ENCODE measurements at regions not wholly inside any gene's neighbourhood (a gene's known extent, or its start where the extent isn't known, plus 50 kb on each side); places are given as distances from the start of the nearest gene placed in this dataset.
"Not testable (repeated sequence)": the region's sequence is repeated elsewhere in the genome, so short reads cannot be mapped to it uniquely, and the experiment has no call there.

- peak; percentile 8 to 60 for DNase-seq
These were observed 634.3 kb upstream of the CHD1 start for GRCh38 chr5:99562937-99563627.

GRCh38 chr5:99553211-99553810 lies 624.5 kb upstream of the CHD1 start:
- no peak for DNase-seq

DNA sequence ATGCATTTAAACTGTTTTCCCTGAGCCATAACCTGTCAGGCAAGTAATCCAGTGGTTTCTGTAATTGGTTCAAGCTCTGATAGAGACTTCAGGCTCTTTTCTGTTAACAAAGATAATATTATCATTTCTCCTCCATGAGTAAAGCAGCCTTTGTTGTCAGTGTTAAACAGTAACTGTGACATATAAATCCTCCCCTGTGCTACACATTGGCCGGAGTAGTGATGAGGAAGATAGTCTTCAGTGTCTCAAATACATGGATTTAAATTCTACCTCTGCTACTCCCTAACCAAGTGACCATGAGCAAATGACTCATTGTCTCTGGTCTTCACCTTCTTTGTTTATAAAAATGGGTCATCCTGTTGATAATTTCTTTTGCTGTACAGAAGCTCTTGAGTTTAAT lies 615.5 kb upstream of the CHD1 start:
- no peak for DNase-seq

DNA sequence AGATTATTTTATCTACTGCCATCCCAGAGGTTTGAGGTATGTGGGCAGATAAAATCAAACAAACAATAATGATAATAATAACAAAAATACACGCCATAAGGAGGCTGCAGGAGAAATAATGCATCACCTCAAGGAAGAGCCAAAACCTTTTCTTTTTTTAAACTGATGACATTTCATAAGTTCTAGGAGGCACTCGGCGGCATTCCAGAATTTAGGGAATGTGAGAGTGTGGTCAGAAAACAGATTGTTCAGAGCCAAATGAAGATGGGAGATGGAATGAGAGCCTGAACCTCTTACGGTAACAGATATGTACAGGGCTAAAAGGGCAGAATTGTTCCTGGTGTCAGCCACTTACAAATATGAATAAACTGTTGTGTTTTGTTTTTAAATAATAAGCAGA lies 615.0 kb upstream of the CHD1 start:
- DNase-seq = no peak

DNA sequence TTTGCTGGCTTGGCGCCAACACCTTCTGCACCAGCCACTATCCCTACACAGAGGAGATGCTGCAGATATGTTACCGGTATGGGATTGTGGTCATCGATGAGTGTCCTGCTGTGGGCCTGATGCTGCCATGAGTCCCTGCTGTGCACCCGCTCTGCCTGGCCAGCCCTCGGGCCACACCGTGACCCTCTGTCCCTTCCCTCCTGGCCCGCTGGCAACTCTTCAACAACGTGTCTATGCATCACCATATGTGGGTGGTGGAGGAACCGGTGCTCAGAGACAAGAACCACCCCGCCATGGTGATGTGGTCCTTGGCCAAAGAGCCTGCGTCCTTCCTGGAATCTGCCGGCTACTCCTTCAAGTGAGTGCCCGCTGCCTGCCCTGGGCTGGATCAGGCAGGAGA lies 605.4 kb upstream of the CHD1 start:
- DNase-seq = not testable (repeated sequence)

DNA sequence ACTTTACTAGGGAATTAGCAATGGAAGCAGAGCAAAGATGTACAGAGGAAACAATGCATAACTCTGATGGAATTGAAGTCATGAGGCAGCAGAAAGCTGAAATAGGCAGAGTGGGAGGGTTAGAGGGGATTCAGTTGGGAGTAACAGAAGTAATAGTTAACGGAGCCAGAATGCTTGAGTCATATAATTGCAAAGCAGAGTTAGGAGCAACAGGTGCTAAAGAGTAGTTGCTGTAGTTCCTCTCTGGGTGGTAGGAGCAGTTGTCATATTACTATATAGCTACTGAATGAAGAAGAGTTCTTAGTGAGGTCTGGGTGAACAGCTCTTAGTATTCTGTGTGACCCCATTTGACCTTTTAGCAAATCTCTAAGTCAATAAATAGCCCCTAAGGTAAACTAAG lies 592.9 kb upstream of the CHD1 start:
- DNase-seq = not testable (repeated sequence)

DNA sequence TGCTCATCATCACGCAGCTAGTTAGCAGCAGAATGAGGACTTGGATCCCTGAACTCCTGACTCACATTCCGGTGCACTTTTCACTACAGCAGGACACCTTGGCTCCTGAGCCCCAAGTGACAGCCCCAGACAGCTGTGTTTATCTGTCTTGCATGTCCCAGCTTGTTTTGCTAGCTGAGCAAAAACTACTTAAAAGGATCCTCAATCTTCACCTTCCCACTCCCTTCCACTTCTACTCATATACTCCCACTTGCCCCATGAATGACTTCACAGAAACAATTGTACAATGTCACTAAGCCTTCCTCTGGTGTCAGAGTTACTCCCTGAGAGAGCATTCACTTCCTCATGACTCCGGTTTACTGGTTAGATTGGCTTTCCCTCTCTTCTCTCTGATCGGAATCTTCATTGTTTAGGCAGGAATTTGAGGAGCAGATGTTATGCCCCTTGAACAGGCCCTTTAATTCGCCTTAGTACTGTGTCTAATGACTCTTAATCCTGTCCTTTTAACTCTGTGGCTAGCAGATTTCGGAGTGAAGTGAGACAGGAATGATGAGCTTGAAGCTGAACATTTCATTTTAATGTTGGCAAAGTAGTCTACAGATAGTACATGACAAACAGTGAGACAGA lies 587.2 kb upstream of the CHD1 start:
- DNase-seq = not testable (repeated sequence)

DNA sequence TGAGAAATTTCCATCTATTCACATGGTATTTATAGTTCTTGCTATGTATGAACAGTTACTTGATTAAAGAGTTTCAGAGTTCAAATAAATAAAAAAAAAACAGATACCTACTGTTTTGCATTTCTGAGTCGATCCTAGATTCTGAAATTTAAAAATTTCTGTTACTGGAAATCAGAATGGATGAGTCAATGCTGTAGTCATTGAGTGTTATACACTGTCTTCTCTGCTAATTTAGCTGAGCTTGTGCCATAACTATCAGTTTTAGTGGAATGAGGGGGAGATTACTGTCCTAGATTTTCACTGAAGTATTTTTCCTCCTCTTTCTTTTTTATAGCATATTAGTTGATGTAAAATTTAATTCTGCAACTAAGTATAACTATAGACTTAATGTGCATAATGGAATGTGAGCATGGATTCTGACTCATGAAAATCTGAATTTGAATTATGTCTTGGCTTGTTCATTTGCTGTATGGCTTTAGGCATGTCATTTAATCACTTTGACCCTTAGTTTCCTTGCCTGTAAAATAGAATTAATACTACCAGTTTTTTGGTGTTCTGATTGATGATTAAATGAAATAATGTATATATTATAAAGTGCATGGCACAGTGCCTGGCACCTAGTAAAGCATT lies 581.5 kb upstream of the CHD1 start:
- not testable (repeated sequence) for DNase-seq

- not testable (repeated sequence) for DNase-seq
These were observed 580.3 kb upstream of the CHD1 start for GRCh38 chr5:99509064-99509463.

DNA sequence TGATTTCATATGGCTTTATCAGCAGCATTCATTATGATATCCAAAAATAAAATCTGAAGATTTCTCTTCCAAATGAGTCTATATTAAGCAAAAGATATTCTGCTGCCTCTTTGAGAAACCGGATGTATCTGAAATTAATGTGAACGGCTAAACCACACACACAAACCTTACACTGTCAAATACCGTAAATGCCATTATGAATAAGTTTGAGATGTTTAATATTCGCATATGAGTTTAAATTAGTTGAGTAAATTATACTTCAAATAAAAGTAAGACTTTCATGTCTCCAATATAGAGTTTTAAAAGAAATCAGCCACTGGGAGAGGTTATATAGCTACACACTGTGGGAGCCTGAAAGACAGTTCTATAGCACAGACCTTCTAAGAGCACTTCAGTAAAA lies 566.6 kb upstream of the CHD1 start:
- DNase-seq = not testable (repeated sequence)

DNA sequence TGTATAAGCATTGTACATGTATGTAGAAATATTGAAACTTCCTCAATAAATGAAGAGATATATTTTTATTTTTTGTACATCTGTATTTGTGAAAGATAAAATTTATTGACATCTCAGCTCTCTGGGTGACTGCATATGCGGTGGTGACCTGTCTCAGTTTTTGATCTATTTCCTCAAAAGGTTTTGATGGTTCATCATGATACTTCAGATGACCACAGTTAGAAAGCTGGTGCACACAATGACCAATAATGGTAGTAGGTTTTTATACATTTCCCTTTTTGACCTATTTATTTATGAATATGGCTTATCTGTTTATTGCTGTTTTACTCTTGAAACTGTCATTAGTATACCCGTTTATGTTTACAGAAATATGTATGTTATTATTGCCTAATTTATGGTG lies 549.6 kb upstream of the CHD1 start:
- not testable (repeated sequence) for DNase-seq

GRCh38 chr5:99473328-99473727 lies 544.5 kb upstream of the CHD1 start:
- DNase-seq = not testable (repeated sequence)

DNA sequence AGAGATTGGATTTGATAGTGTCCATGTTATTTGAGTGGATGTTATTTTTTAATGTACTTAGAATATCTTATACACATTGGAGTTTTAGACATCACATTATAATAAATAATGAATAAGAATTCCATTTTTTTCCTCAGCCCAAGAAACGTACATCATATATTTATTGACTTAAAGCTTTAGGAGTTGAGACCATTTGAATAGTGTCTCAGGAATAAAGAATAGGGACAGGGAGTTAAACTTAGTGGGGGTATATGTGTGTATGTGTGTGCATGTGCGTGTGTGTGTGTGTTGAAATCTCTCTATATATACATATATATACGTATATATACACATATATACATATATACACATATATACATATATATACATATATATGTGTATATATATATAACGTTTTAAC lies 542.9 kb upstream of the CHD1 start:
- not testable (repeated sequence) for DNase-seq

GRCh38 chr5:99471178-99471577 lies 542.4 kb upstream of the CHD1 start:
- not testable (repeated sequence) for DNase-seq

GRCh38 chr5:99470636-99471035 lies 541.8 kb upstream of the CHD1 start:
- DNase-seq = not testable (repeated sequence)

DNA sequence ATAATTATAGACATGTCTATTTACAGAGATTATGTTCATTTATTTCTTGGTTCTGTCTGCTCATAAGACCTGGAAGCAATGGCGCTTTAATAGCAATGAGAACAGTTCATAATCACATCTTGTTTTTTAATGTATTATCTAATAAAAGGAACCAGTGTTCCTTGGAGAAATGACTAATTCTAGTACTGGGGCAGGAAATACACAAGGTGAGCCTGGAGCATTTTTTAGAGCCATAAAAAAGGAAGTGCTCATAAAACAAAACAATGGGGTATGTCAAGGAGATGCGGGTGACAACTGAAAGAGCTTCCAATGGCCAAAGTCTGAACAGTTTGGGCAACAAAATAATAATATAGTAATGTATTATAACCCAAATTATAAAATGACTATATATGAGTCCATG lies 531.9 kb upstream of the CHD1 start:
- DNase-seq = no peak

DNA sequence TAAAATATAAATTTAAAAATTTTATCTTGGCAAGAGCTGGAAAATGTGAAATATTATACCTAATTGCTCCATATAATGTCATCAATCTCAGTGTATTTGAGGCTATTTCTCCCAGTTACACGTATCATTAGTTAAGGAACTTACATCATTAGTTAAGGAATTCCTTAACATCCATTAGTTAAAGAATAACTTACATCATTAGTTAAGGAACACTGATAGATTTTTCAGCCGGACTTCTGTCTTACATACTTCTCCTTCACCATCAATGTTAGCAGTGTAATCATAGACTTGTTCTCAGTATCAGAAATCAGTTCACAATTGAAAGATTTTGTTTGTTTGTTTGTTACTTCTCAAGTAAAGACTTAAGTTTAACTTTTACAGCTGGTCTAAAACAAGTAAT lies 524.4 kb upstream of the CHD1 start:
- no peak for DNase-seq

- no peak for DNase-seq
These were observed 521.0 kb upstream of the CHD1 start for GRCh38 chr5:99449786-99450185.

GRCh38 chr5:99445805-99446204 lies 517.0 kb upstream of the CHD1 start:
- no peak for DNase-seq

GRCh38 chr5:99441235-99441634 lies 512.4 kb upstream of the CHD1 start:
- no peak for DNase-seq

- no peak for DNase-seq
These were observed 509.8 kb upstream of the CHD1 start for GRCh38 chr5:99438619-99439018.

DNA sequence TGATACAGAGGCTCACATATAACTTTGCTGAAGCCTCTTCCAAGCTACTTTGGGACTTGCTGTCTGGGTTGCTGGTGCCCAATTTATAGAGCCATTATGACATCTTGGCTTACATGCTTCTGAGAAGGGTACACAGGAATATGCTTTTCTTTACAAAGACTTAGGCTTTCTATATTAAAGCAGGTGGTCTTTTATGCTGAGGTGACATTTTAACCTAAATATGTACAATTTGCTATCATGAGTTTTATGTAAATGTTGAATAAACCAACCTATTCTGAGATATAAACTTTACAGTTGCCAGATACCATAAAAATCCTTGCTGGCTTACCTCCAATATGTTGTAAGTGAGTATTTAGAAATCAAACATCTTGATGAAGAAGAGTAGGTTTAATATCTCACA lies 509.2 kb upstream of the CHD1 start:
- no peak for DNase-seq

DNA sequence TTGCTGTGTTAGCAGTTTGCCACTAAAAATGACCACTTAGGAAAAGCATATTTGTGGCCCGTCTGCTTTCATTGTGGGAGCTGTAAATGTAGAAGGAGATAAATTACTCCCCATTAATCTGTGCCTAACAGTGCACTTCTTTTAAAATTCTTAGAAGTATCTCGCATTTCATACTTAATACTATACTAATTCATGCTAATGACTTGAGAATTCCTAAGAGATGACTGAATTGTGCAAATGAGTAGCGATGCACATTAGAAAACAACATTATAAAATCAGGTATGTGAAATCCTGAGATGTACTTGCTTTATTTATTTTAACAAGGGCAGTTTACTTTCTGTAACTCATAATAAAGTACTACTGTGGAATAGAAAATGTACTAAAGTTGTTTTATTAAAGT lies 494.6 kb upstream of the CHD1 start:
- not testable (repeated sequence) for DNase-seq

DNA sequence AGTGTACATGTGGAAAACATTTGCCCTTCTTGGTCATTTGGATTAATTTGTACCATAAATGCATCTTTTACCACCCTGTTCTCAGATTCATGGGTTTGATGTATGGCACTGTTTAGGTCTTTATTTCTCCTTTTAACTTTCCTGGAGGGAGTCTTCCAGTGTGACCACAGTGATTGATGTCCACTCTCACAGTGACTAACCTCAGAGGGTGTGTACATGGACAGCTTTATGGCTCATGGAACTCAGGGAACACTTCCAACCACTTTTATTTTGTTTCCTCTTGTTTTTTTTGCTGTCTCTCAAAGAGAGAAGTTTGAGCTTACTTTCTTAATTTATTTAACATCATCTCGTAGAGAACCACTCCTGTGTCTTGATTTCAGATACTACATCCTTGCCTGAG lies 489.8 kb upstream of the CHD1 start:
- not testable (repeated sequence) for DNase-seq
